Fibroblast of mammary gland (primary cell): ENCODE measurements at regions not wholly inside any gene's neighbourhood (a gene's known extent, or its start where the extent isn't known, plus 50 kb on each side); places are given as distances from the start of the nearest gene placed in this dataset.

Experiments used
- DNase-seq: peaks from one replicate; pipeline ENCODE4 v3.0.0-alpha.2; 2010; ENCODE audit warnings: low read depth
- H3K4me3 ChIP-seq: 2 replicates; pipeline ENCODE4 v1.5.1; 2011; ENCODE audit warnings: low read depth, mild to moderate bottlenecking, low read length, moderate library complexity; ENCODE audit not compliant: control insufficient read depth
- CTCF ChIP-seq: conservative IDR thresholded peaks from 2 replicates; pipeline ENCODE4 v1.5.1; 2011; ENCODE audit warnings: low read depth, low read length, inconsistent platforms; ENCODE audit not compliant: control insufficient read depth, insufficient read depth

GRCh38 chr3:8238432-8238831, 263.2 kb upstream of the LMCD1 start:
- no peak for TF ChIP-seq CTCF

GRCh38 chr3:8239095-8239494, 262.5 kb upstream of the LMCD1 start:
- DNase-seq, result no peak
- TF ChIP-seq CTCF, result no peak
- no peak overlapping the region for H3K4me3 ChIP-seq

More at GRCh38 chr3:8238432-8238831, 263.2 kb upstream of the LMCD1 start:
- DNase-seq, result no peak
- no peak overlapping the region for H3K4me3 ChIP-seq

GRCh38 chr3:8239718-8240695, 261.6 kb upstream of the LMCD1 start:
- no peak overlapping the region for H3K4me3 ChIP-seq
- peak; percentile 99 for TF ChIP-seq CTCF
- DNase-seq, result peak; percentile 66

- no peak for DNase-seq
- no peak for TF ChIP-seq CTCF
- no peak overlapping the region for H3K4me3 ChIP-seq
Observed at GRCh38 chr3:8246070-8246469, 255.6 kb upstream of the LMCD1 start.

GRCh38 chr3:8253201-8253600, 248.4 kb upstream of the LMCD1 start:
- no peak for TF ChIP-seq CTCF
- no peak for DNase-seq
- H3K4me3 ChIP-seq, result no peak overlapping the region

- no peak overlapping the region for H3K4me3 ChIP-seq
- DNase-seq, result no peak
- no peak for TF ChIP-seq CTCF
Observed at GRCh38 chr3:8254489-8254888, 247.1 kb upstream of the LMCD1 start.
